Neural cell (in vitro differentiated cells): ENCODE measurements at regions not wholly inside any gene's neighbourhood (a gene's known extent, or its start where the extent isn't known, plus 50 kb on each side); places are given as distances from the start of the nearest gene placed in this dataset.

ENCODE experiments used
- H2AFZ ChIP-seq: fragments of 200-600, 300-800 bp; sonication (generic), shearing (Covaris generic); 2 replicates; pipeline ENCODE4 v1.6.0; 2014; ENCODE audit warnings: low read depth, mild to moderate bottlenecking, antibody characterized with exemption, low read length, moderate library complexity
- H3F3A ChIP-seq: fragments of 200-600 bp; shearing (Covaris generic); 2 replicates; pipeline ENCODE4 v1.6.1; 2016; ENCODE audit warnings: mild to moderate bottlenecking, moderate library complexity, mixed read lengths, antibody characterized with exemption, low read length; ENCODE audit not compliant: insufficient read depth, poor library complexity, severe bottlenecking
- H3K27ac ChIP-seq: fragments of 200-600, 300-800 bp; sonication (generic), shearing (Covaris generic); 2 replicates; pipeline ENCODE4 v1.5.1; 2014; ENCODE audit warnings: mild to moderate bottlenecking, low read length, moderate library complexity
- H3K27me3 ChIP-seq: fragments of 300-800, 200-600 bp; sonication (generic), shearing (Covaris generic); 2 replicates; pipeline ENCODE4 v1.6.0; 2014; ENCODE audit warnings: mild to moderate bottlenecking, low read depth, low read length, moderate library complexity; ENCODE audit not compliant: insufficient read depth
- H3K36me3 ChIP-seq: fragments of 300-800, 200-600 bp; sonication (generic), shearing (Covaris generic); 2 replicates; pipeline ENCODE4 v1.5.1; 2014; ENCODE audit warnings: mild to moderate bottlenecking, antibody characterized with exemption, low read length, moderate library complexity; ENCODE audit not compliant: insufficient read depth
- H3K4me2 ChIP-seq: fragments of 300-800, 200-600 bp; sonication (generic), shearing (Covaris generic); 2 replicates; pipeline ENCODE4 v1.6.0; 2014; ENCODE audit warnings: mild to moderate bottlenecking, low read length
- H3K4me3 ChIP-seq: fragments of 300-800, 200-600 bp; sonication (generic), shearing (Covaris generic); 2 replicates; pipeline ENCODE4 v1.5.1; 2014; ENCODE audit warnings: mild to moderate bottlenecking, low read length, moderate library complexity
- H3K79me2 ChIP-seq: fragments of 200-600 bp; shearing (Covaris generic); replicated peaks from 2 replicates; pipeline ENCODE4 v1.6.0; 2014; ENCODE audit warnings: mild to moderate bottlenecking, low read length, moderate library complexity; ENCODE audit not compliant: insufficient read depth
- H3K9ac ChIP-seq: fragments of 300-800, 200-600 bp; sonication (generic), shearing (Covaris generic); 2 replicates; pipeline ENCODE4 v1.6.1; 2016; ENCODE audit warnings: mild to moderate bottlenecking, low read length, mixed read lengths
- H3K9me2 ChIP-seq: fragments of 200-600 bp; shearing (Covaris generic); 2 replicates; pipeline ENCODE4 v1.6.1; 2016; ENCODE audit warnings: mild to moderate bottlenecking, low read length, mixed read lengths; ENCODE audit not compliant: insufficient read depth
- H3K9me3 ChIP-seq: fragments of 200-600, 300-800 bp; sonication (generic), shearing (Covaris generic); 2 replicates; pipeline ENCODE4 v1.6.1; 2016; ENCODE audit warnings: mild to moderate bottlenecking, mixed run types, low read length, moderate library complexity, mixed read lengths
- H4K20me1 ChIP-seq: fragments of 200-600 bp; shearing (Covaris generic); 2 replicates; pipeline ENCODE4 v1.6.1; 2016; ENCODE audit warnings: mild to moderate bottlenecking, mixed run types; ENCODE audit not compliant: insufficient read depth
- CTCF ChIP-seq: fragments of 450-650 bp; IDR thresholded peaks from 2 replicates; pipeline ENCODE4 v1.5.1; 2014; ENCODE audit warnings: antibody characterized with exemption, mild to moderate bottlenecking, moderate library complexity; ENCODE audit not compliant: poor library complexity, severe bottlenecking
- EP300 ChIP-seq: fragments of 450-650 bp; conservative IDR thresholded peaks from 2 replicates; pipeline ENCODE4 v1.6.1; 2014; ENCODE audit warnings: antibody characterized with exemption, mild to moderate bottlenecking, moderate library complexity; ENCODE audit not compliant: poor library complexity, severe bottlenecking
- EZH2 ChIP-seq: fragments of 200-600, 300-800 bp; shearing (Covaris generic), sonication (generic); IDR thresholded peaks from 2 replicates; pipeline ENCODE4 v1.6.1; 2014; ENCODE audit warnings: antibody characterized with exemption, low read length, borderline replicate concordance, mild to moderate bottlenecking; ENCODE audit not compliant: insufficient read depth, poor library complexity, severe bottlenecking
- MXI1 ChIP-seq: fragments of 450-650 bp; conservative IDR thresholded peaks from 2 replicates; pipeline ENCODE4 v1.6.1; 2014; ENCODE audit warnings: antibody characterized with exemption, mild to moderate bottlenecking; ENCODE audit not compliant: poor library complexity, severe bottlenecking
- POLR2AphosphoS5 ChIP-seq: IDR thresholded peaks from 2 replicates; pipeline ENCODE4 v1.6.1; 2012
- RAD21 ChIP-seq: fragments of 450-650 bp; conservative IDR thresholded peaks from 2 replicates; pipeline ENCODE4 v1.6.1; 2014; ENCODE audit warnings: antibody characterized with exemption, mild to moderate bottlenecking, moderate library complexity
- REST ChIP-seq: IDR thresholded peaks from 2 replicates; pipeline ENCODE4 v1.6.1; 2012; ENCODE audit warnings: borderline replicate concordance
- SMC3 ChIP-seq: fragments of 450-650 bp; conservative IDR thresholded peaks from 2 replicates; pipeline ENCODE4 v1.6.1; 2014; ENCODE audit warnings: antibody characterized with exemption, mild to moderate bottlenecking, moderate library complexity; ENCODE audit not compliant: poor library complexity
- TAF1 ChIP-seq: IDR thresholded peaks from 2 replicates; pipeline ENCODE4 v1.6.1; 2012; ENCODE audit warnings: low read depth

- Histone ChIP-seq H2AFZ (no peak overlapping the region), H3K4me2 (no peak overlapping the region), H3F3A (no peaks in the 10 kb centered on the region), H3K36me3 (no peaks in the 10 kb centered on the region), H3K27ac (no peak overlapping the region), H3K27me3 (no peaks in the 10 kb centered on the region), H3K9me2 (no peaks in the 10 kb centered on the region), H3K9ac (no peak overlapping the region), H3K4me3 (no peak overlapping the region), H4K20me1 (no peaks in the 10 kb centered on the region), H3K79me2 (no peaks in the 10 kb centered on the region), H3K9me3 (no peaks in the 10 kb centered on the region)
- TF ChIP-seq RAD21 (no peak), REST (no peak), SMC3 (no peak), POLR2AphosphoS5 (no peak), EZH2 (no peak), CTCF (no peak), TAF1 (no peak), EP300 (no peak), MXI1 (no peak)
Observed at GRCh38 chr15:96837241-96837970, 506.9 kb downstream of the NR2F2 start.

- no peak overlapping the region for H3K4me2 ChIP-seq
Observed at GRCh38 chr15:96838081-96838480, 507.6 kb downstream of the NR2F2 start.

More at GRCh38 chr15:96838081-96838480, 507.6 kb downstream of the NR2F2 start:
- no peaks in the 10 kb centered on the region for H3K27me3 ChIP-seq
- no peaks in the 10 kb centered on the region for H3K79me2 ChIP-seq
- no peaks in the 10 kb centered on the region for H3K9me3 ChIP-seq
- no peaks in the 10 kb centered on the region for H3F3A ChIP-seq
- H3K9ac ChIP-seq = no peak overlapping the region
- no peak overlapping the region for H2AFZ ChIP-seq
- TF ChIP-seq SMC3 = no peak
- no peak for TF ChIP-seq EP300
- no peak for TF ChIP-seq REST
- no peak for TF ChIP-seq MXI1
- no peak for TF ChIP-seq TAF1
- no peak for TF ChIP-seq EZH2
- TF ChIP-seq RAD21 = no peak
- TF ChIP-seq POLR2AphosphoS5 = no peak
- no peak for TF ChIP-seq CTCF
- H3K9me2 ChIP-seq = no peaks in the 10 kb centered on the region
- H3K36me3 ChIP-seq = no peaks in the 10 kb centered on the region
- no peaks in the 10 kb centered on the region for H4K20me1 ChIP-seq
- H3K27ac ChIP-seq = no peak overlapping the region
- no peak overlapping the region for H3K4me3 ChIP-seq
